Esophagus squamous epithelium (tissue), 5 donors: ENCODE measurements at regions not wholly inside any gene's neighbourhood (a gene's known extent, or its start where the extent isn't known, plus 50 kb on each side); places are given as distances from the start of the nearest gene placed in this dataset.

Experiments
- DNase-seq: peaks from one replicate; lab custom pipeline; 2025; lab: John Stamatoyannopoulos, UW
- H3K27ac ChIP-seq, 4 donors: fragments of 200-600 bp; sonication (generic); one replicate each; pipeline ENCODE4 v1.5.1; 2016 to 2019; ENCODE audit warnings: mild to moderate bottlenecking in 1 of 4
- H3K27me3 ChIP-seq, 4 donors: fragments of 200-600 bp; sonication (generic); 1 replicate in 3 of 4; 2 replicates in 1 of 4; pipeline versions ENCODE4 v1.5.1 to v1.6.0; 2017 to 2021; ENCODE audit warnings: antibody characterized with exemption in 1 of 4
- H3K36me3 ChIP-seq, 3 donors: fragments of 200-600 bp; sonication (generic); one replicate each; pipeline ENCODE4 v1.5.1; 2016 to 2019
- H3K4me1 ChIP-seq, 3 donors: fragments of 200-600 bp; sonication (generic); one replicate each; pipeline ENCODE4 v1.5.1; 2017 to 2019
- H3K4me3 ChIP-seq, 4 donors: fragments of 200-600 bp; sonication (generic); 1 replicate in 3 of 4; 2 replicates in 1 of 4; pipeline ENCODE4 v1.5.1; 2016 to 2019; ENCODE audit warnings: mild to moderate bottlenecking in 2 of 4, moderate library complexity in 1 of 4
- H3K9me3 ChIP-seq, 3 donors: fragments of 200-600 bp; sonication (generic); one replicate each; pipeline ENCODE4 v1.5.1; 2016 to 2019
- POLR2A ChIP-seq, 4 donors: fragments of 450-650 bp; IDR thresholded peaks; one replicate each; pipeline ENCODE4 v1.6.1; 2017; ENCODE audit warnings: antibody characterized with exemption in 4 of 4, mild to moderate bottlenecking in 4 of 4, moderate library complexity in 3 of 4
- WGBS, 2 donors: methylation state at CpG; one replicate each; pipeline ENCODE4 v1.1.5; 2018; 5-methylcytosine and 5-hydroxymethylcytosine counted together
- intact Hi-C: fragments of 100-400 bp; cut with DNase I; formaldehyde crosslinking; loops from one replicate; pipeline ENCODE4 v1.15.0; 2022
- TF ChIP-seq, protein P1 (sequence below), 6 experiments: fragments of 450-650 bp in 4 of 6; fragments of 200-600 bp in 2 of 6; sonication (generic) in 2 of 6; IDR thresholded peaks; one replicate each; pipeline ENCODE4 v1.5.1; 2016 to 2019; ENCODE audit warnings: antibody characterized with exemption in 6 of 6, mild to moderate bottlenecking in 4 of 6, moderate library complexity in 4 of 6
- donor health status: DM: yes; HTN: yes; CAD: no.

- Histone ChIP-seq H3K27me3 (peaks cover 0 to 14% (median 0%) of the 10 kb centered on the region in 4 donors), H3K4me3 (no peak overlapping the region), H3K4me1 (no peaks in the 10 kb centered on the region), H3K9me3 (no peaks in the 10 kb centered on the region), H3K36me3 (no peaks in the 10 kb centered on the region), H3K27ac (no peak overlapping the region)
- 66 to 78% methylated on average over 10 to 11 of the region's 11 CpGs for WGBS, 2 donors
- no peak for DNase-seq
- no peak for TF ChIP-seq POLR2A (IDR thresholded peaks at IDR 0.05)
- TF ChIP-seq, protein P1, sequence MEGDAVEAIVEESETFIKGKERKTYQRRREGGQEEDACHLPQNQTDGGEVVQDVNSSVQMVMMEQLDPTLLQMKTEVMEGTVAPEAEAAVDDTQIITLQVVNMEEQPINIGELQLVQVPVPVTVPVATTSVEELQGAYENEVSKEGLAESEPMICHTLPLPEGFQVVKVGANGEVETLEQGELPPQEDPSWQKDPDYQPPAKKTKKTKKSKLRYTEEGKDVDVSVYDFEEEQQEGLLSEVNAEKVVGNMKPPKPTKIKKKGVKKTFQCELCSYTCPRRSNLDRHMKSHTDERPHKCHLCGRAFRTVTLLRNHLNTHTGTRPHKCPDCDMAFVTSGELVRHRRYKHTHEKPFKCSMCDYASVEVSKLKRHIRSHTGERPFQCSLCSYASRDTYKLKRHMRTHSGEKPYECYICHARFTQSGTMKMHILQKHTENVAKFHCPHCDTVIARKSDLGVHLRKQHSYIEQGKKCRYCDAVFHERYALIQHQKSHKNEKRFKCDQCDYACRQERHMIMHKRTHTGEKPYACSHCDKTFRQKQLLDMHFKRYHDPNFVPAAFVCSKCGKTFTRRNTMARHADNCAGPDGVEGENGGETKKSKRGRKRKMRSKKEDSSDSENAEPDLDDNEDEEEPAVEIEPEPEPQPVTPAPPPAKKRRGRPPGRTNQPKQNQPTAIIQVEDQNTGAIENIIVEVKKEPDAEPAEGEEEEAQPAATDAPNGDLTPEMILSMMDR (IDR thresholded peaks at IDR 0.05), result no peak
- intact Hi-C loops, result no loop called here
These were observed 116.8 kb upstream of the CDH4 start for GRCh38 chr20:61135266-61135665.

DNA sequence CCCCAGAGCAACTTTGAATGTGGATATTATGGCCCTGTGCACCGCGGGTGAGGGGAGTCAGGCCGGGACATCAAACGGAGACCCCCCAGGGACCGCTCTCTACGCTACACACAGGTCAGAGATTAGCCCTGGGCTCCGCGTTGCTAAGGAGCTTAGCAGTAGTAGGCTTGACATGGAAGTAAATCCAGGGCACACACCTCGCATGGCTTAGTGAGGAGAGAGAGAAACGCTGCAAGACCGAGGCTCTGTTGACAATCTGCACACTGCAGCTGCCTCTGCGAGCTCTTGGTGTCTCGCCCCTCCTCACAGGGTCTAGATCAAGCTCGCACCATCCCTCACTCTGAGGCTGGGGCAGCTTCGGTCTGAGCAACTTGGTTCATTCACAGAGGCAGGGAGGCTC, 116.1 kb upstream of the CDH4 start:
- H3K27me3 ChIP-seq, result peaks cover 0 to 14% (median 0%) of the 10 kb centered on the region in 4 donors
- intact Hi-C loops, result no loop called here
- H3K9me3 ChIP-seq, result no peaks in the 10 kb centered on the region
- H3K36me3 ChIP-seq, result no peaks in the 10 kb centered on the region
- no peaks in the 10 kb centered on the region for H3K4me1 ChIP-seq
- TF ChIP-seq POLR2A (IDR thresholded peaks at IDR 0.05), result no peak
- TF ChIP-seq, protein P1 (IDR thresholded peaks at IDR 0.05), result no peak
- 24 to 35% methylated on average over 8 to 15 of the region's 15 CpGs for WGBS, 2 donors
- DNase-seq, result no peak
- H3K4me3 ChIP-seq, result no peak overlapping the region
- no peak overlapping the region for H3K27ac ChIP-seq

DNA sequence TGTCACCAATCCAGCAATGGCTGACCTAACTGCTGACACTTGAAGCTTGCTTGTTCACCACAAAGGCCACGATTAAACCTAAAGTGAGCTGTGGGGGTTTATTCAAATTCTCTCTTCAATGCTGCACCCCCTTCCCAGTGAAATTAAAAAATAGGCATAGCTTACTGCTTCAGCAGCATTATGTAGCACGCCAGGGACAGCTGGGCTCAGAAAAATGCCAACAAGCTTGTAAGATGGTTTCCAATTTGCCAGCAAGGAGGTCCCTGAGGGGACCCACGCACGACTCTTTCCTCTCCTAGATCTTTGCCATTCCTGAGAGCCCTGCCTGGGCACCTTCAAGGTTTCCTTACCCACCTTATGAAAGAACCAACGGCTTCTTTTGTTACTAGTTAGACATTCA, 113.5 kb upstream of the CDH4 start:
- TF ChIP-seq, protein P1 (IDR thresholded peaks at IDR 0.05), result no peak
- no peak for TF ChIP-seq POLR2A (IDR thresholded peaks at IDR 0.05)

DNA sequence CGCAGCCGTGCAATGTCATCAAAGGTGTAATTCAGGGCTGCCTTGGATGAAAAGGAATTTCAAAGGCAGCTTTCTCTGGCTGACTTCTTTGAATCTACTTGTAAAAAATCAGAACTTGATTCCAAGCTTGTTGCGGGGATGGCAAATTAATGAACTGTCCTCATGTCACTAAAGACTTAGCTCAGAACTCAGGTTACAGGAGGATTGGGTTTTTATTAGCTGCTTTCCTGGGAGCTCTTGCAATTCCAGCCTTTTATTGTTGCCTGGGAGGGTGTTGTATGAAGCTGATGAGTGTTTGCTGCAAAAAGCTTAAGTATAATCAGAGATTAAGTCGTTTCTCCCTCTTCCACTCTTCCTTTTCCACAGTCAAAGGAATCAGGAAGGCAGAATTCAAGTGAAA, 113.0 kb upstream of the CDH4 start:
- Histone ChIP-seq H3K9me3 (no peaks in the 10 kb centered on the region), H3K27ac (no peak overlapping the region), H3K4me3 (no peak overlapping the region), H3K27me3 (peaks cover 0 to 14% (median 0%) of the 10 kb centered on the region in 4 donors), H3K36me3 (no peaks in the 10 kb centered on the region), H3K4me1 (no peaks in the 10 kb centered on the region)
- TF ChIP-seq POLR2A (IDR thresholded peaks at IDR 0.05), result no peak
- TF ChIP-seq, protein P1 (IDR thresholded peaks at IDR 0.05), result no peak
- intact Hi-C loops, result no loop called here
- no peak for DNase-seq
- 39 to 76% methylated on average over 3 to 4 of the region's 4 CpGs for WGBS, 2 donors

More for the DNA sequence above, 113.5 kb upstream of the CDH4 start:
- peaks cover 0 to 14% (median 0%) of the 10 kb centered on the region in 4 donors for H3K27me3 ChIP-seq
- no peak overlapping the region for H3K27ac ChIP-seq
- no peak for DNase-seq
- H3K4me1 ChIP-seq, result no peaks in the 10 kb centered on the region
- H3K36me3 ChIP-seq, result no peaks in the 10 kb centered on the region
- WGBS, 2 donors, result 58 to 66% methylated on average over 5 of the region's 5 CpGs
- no peak overlapping the region for H3K4me3 ChIP-seq
- no peaks in the 10 kb centered on the region for H3K9me3 ChIP-seq
- intact Hi-C loops, result no loop called here

GRCh38 chr20:61140576-61140975, 111.5 kb upstream of the CDH4 start:
- no peaks in the 10 kb centered on the region for H3K36me3 ChIP-seq
- no peak for DNase-seq
- H3K9me3 ChIP-seq, result no peaks in the 10 kb centered on the region
- no peak overlapping the region for H3K4me3 ChIP-seq
- peaks cover 0 to 8% (median 0%) of the 10 kb centered on the region in 4 donors for H3K27me3 ChIP-seq
- WGBS, 2 donors, result 89% methylated on average over 4 of the region's 4 CpGs
- intact Hi-C loops, result no loop called here
- H3K4me1 ChIP-seq, result no peaks in the 10 kb centered on the region
- no peak overlapping the region for H3K27ac ChIP-seq
- TF ChIP-seq POLR2A (IDR thresholded peaks at IDR 0.05), result no peak
- TF ChIP-seq, protein P1 (IDR thresholded peaks at IDR 0.05), result no peak
